HUES6 (cell line): ENCODE measurements at regions not wholly inside any gene's neighbourhood (a gene's known extent, or its start where the extent isn't known, plus 50 kb on each side); places are given as distances from the start of the nearest gene placed in this dataset.

ENCODE experiments used
- H3K27ac ChIP-seq: 2 replicates; pipeline ENCODE4 v1.7.0; 2013; ENCODE audit warnings: low read depth, mild to moderate bottlenecking, low read length, inconsistent platforms
- H3K27me3 ChIP-seq: 2 replicates; pipeline ENCODE4 v1.6.1; 2013; ENCODE audit warnings: low read length; ENCODE audit not compliant: control insufficient read depth, insufficient read depth
- H3K36me3 ChIP-seq: 2 replicates; pipeline ENCODE4 v1.6.1; 2013; ENCODE audit warnings: low read length; ENCODE audit not compliant: control insufficient read depth, insufficient read depth
- H3K4me1 ChIP-seq: 2 replicates; pipeline ENCODE4 v1.6.1; 2013; ENCODE audit warnings: low read length; ENCODE audit not compliant: control insufficient read depth, insufficient read depth
- H3K4me3 ChIP-seq: 2 replicates; pipeline ENCODE4 v1.5.1; 2013; ENCODE audit warnings: low read depth, low read length
- H3K9ac ChIP-seq: one replicate; pipeline ENCODE4 v1.6.1; 2013; ENCODE audit warnings: mild to moderate bottlenecking, low read length
- H3K9me3 ChIP-seq: 2 replicates; pipeline ENCODE4 v1.6.1; 2013; ENCODE audit warnings: low read depth, low read length; ENCODE audit not compliant: control insufficient read depth, insufficient read depth

DNA sequence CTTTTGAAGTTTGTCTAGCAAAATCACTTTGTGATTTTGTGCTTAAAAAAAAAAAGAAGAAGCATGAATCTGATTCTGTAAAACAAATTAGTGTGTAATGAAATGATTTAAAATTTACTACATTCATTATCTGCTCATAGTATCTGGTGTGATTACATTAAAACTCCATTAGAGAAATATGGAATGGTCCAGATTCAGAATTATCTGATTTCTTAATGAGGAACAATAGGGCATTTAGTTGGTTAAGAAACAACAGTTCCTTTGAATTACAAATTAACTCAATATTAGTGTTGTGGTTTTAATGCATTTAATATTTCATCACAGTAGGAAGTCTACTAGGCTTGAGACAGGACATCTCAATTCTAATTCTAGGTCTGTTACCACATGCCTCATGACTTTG, 57.9 kb upstream of the PDHA1 start:
- H3K9me3 ChIP-seq = peaks cover 18% of the 10 kb centered on the region
- no peak overlapping the region for H3K27ac ChIP-seq
- H3K4me3 ChIP-seq = no peak overlapping the region
- peaks cover 3% of the 10 kb centered on the region; the same call in 1 of the 2 replicates for H3K4me1 ChIP-seq
- H3K36me3 ChIP-seq = no peaks in the 10 kb centered on the region
- no peak overlapping the region for H3K9ac ChIP-seq
- peaks cover 4% of the 10 kb centered on the region; the same call in 1 of the 2 replicates for H3K27me3 ChIP-seq

GRCh38 chrX:19291086-19291485, 52.6 kb upstream of the PDHA1 start:
- peaks cover 8% of the 10 kb centered on the region for H3K9me3 ChIP-seq
- no peaks in the 10 kb centered on the region for H3K36me3 ChIP-seq
- H3K4me3 ChIP-seq = no peak overlapping the region
- peak overlapping the region; percentile 22 for H3K9ac ChIP-seq
- peaks cover 12% of the 10 kb centered on the region; the same call in 1 of the 2 replicates for H3K4me1 ChIP-seq
- H3K27me3 ChIP-seq = peaks cover 4% of the 10 kb centered on the region; the same call in 1 of the 2 replicates
- peak overlapping the region; percentile 4; the same call in 1 of the 2 replicates for H3K27ac ChIP-seq

DNA sequence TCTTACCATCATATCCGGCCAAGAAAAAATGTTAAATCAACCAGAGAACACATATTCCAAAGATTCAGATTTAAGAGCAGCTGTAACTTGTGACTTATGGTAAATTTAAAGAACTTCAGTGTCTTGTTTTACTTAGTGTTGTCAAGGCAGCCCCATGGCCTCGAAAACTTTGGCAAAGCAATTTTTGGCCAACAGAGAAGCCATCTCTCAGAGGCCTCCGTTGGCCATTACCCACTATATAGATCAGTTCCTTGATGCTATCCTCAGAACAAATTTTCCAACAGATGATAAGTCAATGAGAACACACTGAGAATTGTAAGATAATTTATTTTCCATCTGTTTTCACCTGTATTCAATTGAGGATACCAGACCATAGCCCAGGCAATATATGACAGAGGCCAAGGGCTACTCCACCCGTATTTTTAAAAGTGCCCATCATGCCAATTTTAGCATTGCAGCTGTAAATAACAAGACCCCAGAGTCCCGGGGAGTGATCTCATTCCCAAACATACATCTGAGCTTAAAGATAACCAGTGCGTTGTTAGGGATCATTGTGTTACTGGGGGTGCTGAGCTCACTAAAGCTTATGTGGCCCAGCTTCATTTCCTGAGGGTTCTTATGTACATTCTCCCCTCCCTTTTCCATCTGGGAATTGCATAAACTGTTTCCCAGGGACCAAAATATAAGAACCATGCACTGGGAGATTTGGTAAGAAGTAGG, 50.0 kb upstream of the PDHA1 start:
- Histone ChIP-seq H3K9ac (no peak overlapping the region), H3K27ac (no peak overlapping the region), H3K36me3 (no peaks in the 10 kb centered on the region), H3K9me3 (peaks cover 3% of the 10 kb centered on the region; the same call in 1 of the 2 replicates), H3K4me1 (peaks cover 12% of the 10 kb centered on the region; the same call in 1 of the 2 replicates), H3K27me3 (peaks cover 4% of the 10 kb centered on the region; the same call in 1 of the 2 replicates), H3K4me3 (no peak overlapping the region)
